ENCODE measurements at regions not wholly inside any gene's neighbourhood (a gene's known extent, or its start where the extent isn't known, plus 50 kb on each side); places are given as distances from the start of the nearest gene placed in this dataset.

GRCh38 chr4:153974452-153974851 is 185.6 kb upstream of the SFRP2 start:
- no peak for DNase-seq

GRCh38 chr4:153973942-153974341 is 185.1 kb upstream of the SFRP2 start:
- DNase-seq: no peak

- no peak for DNase-seq
Observed at GRCh38 chr4:153971899-153972298, 183.0 kb upstream of the SFRP2 start.

- no peak for DNase-seq
Observed at GRCh38 chr4:153970169-153970568, 181.3 kb upstream of the SFRP2 start.

- DNase-seq: no peak
Observed at GRCh38 chr4:153969542-153969941, 180.7 kb upstream of the SFRP2 start.

- no peak for DNase-seq
Observed at GRCh38 chr4:153966641-153967040, 177.8 kb upstream of the SFRP2 start.

GRCh38 chr4:153963216-153963615 is 174.3 kb upstream of the SFRP2 start:
- DNase-seq: no peak

- DNase-seq: no peak
Observed at GRCh38 chr4:153962311-153963039, 173.6 kb upstream of the SFRP2 start.

- no peak for DNase-seq
Observed at GRCh38 chr4:153955327-153955726, 166.4 kb upstream of the SFRP2 start.

- DNase-seq: no peak
Observed at GRCh38 chr4:153954654-153955053, 165.8 kb upstream of the SFRP2 start.

- DNase-seq: peak in 3 of 6 experiments; percentile 57 to 61 (median 58)
Observed at GRCh38 chr4:153950100-153950979, 161.5 kb upstream of the SFRP2 start.

GRCh38 chr4:153948041-153948440 is 159.2 kb upstream of the SFRP2 start:
- DNase-seq: no peak

- DNase-seq: no peak
Observed at GRCh38 chr4:153947124-153947523, 158.2 kb upstream of the SFRP2 start.

- DNase-seq: no peak
Observed at GRCh38 chr4:153945704-153946103, 156.8 kb upstream of the SFRP2 start.

GRCh38 chr4:153943738-153944415 is 155.0 kb upstream of the SFRP2 start:
- no peak for DNase-seq

GRCh38 chr4:153940916-153941315 is 152.0 kb upstream of the SFRP2 start:
- no peak for DNase-seq

GRCh38 chr4:153939570-153939969 is 150.7 kb upstream of the SFRP2 start:
- DNase-seq: no peak

GRCh38 chr4:153938994-153939393 is 150.1 kb upstream of the SFRP2 start:
- DNase-seq: no peak

- DNase-seq: no peak
Observed at GRCh38 chr4:153937289-153937688, 148.4 kb upstream of the SFRP2 start.

- no peak for DNase-seq
Observed at GRCh38 chr4:153936121-153936520, 147.2 kb upstream of the SFRP2 start.

- DNase-seq: no peak
Observed at GRCh38 chr4:153934688-153935017, 145.8 kb upstream of the SFRP2 start.

GRCh38 chr4:153933915-153934687 is 145.2 kb upstream of the SFRP2 start:
- no peak for DNase-seq

GRCh38 chr4:153931804-153932203 is 142.9 kb upstream of the SFRP2 start:
- DNase-seq: no peak
